ENCODE measurements at regions not wholly inside any gene's neighbourhood (a gene's known extent, or its start where the extent isn't known, plus 50 kb on each side); places are given as distances from the start of the nearest gene placed in this dataset.

DNA sequence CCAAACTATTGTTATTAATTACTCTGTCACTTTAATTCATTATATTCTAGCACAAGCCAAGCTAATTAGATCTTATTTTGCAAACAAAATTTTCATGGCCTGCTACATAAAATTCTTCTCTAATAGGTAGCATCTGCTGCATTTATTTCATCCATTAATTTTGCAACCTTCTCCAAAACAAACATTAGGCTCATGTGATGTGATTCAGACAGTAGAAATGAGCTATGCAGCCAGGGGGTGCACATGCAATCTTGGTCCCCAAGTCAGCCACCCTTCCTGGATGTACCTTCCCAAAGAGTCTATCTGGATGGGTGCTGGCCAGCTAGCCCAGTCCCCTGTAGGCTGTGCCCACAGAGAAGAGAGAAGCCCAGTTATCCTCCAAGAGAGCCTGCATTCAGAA, 242.1 kb upstream of the OSR1 start:
- DNase-seq, result no peak
- Histone ChIP-seq H3K27me3 (ENCODE audit: low read length) (no peaks in the 10 kb centered on the region), H4K20me1 (ENCODE audit: low read length) (no peaks in the 10 kb centered on the region), H3K79me2 (ENCODE audit: low read length) (no peaks in the 10 kb centered on the region), H3K4me3 (ENCODE audit: low read length) (no peak overlapping the region), H2AFZ (ENCODE audit: low read length) (no peak overlapping the region), H3K4me1 (ENCODE audit: insufficient read depth, low read length) (no peaks in the 10 kb centered on the region), H3K27ac (ENCODE audit: low read length) (no peak overlapping the region), H3K9me3 (ENCODE audit: low read length) (no peaks in the 10 kb centered on the region), H3K9me2 (replicated peaks; ENCODE audit: low read length) (no peaks in the 10 kb centered on the region), H3K4me2 (ENCODE audit: low read length) (no peak overlapping the region), H3K9ac (ENCODE audit: low read length) (no peak overlapping the region), H3F3A (ENCODE audit: low read length, unreplicated experiment) (no peaks in the 10 kb centered on the region), H3K36me3 (ENCODE audit: low read depth, low read length) (no peaks in the 10 kb centered on the region)
- ChIA-PET POLR2A (ENCODE audit: unreplicated experiment) (no interaction called here), CTCF (no interaction called here)
- TF ChIP-seq, protein P1, sequence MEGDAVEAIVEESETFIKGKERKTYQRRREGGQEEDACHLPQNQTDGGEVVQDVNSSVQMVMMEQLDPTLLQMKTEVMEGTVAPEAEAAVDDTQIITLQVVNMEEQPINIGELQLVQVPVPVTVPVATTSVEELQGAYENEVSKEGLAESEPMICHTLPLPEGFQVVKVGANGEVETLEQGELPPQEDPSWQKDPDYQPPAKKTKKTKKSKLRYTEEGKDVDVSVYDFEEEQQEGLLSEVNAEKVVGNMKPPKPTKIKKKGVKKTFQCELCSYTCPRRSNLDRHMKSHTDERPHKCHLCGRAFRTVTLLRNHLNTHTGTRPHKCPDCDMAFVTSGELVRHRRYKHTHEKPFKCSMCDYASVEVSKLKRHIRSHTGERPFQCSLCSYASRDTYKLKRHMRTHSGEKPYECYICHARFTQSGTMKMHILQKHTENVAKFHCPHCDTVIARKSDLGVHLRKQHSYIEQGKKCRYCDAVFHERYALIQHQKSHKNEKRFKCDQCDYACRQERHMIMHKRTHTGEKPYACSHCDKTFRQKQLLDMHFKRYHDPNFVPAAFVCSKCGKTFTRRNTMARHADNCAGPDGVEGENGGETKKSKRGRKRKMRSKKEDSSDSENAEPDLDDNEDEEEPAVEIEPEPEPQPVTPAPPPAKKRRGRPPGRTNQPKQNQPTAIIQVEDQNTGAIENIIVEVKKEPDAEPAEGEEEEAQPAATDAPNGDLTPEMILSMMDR (conservative IDR thresholded peaks at IDR 0.05; ENCODE audit: low read depth, low read length), result no peak
- no peak for TF ChIP-seq EZH2phosphoT487 (IDR thresholded peaks at IDR 0.05; ENCODE audit: borderline replicate concordance, low read length)
- intact Hi-C loops (cut with micrococcal nuclease), result no loop called here
- no peak for ATAC-seq
- no TSS peak for BruUV-seq (replicated peaks)

DNA sequence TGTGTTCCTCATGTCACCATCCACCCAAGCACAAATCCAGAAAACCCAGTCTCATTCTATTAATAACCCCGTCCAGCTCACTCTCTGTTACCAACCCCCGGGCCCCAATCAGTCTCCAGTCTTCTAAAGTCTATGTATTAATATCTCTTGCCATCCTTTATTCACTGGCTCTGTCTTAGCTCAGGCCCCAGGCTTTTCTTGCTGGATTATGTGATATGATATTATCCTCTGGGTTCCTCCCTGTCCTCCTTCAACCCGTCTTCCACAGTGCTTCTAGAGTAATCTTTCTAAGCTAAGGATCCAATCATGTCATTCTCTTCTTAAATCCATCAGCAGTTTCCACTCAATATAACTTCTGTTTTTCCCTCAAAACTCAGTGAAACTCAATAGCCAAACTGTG, 240.5 kb upstream of the OSR1 start:
- Histone ChIP-seq H3K27me3 (ENCODE audit: low read length) (no peaks in the 10 kb centered on the region), H3F3A (ENCODE audit: low read length, unreplicated experiment) (no peaks in the 10 kb centered on the region), H4K20me1 (ENCODE audit: low read length) (no peaks in the 10 kb centered on the region), H3K79me2 (ENCODE audit: low read length) (no peaks in the 10 kb centered on the region), H3K9me3 (ENCODE audit: low read length) (no peaks in the 10 kb centered on the region), H2AFZ (ENCODE audit: low read length) (no peak overlapping the region), H3K4me1 (ENCODE audit: insufficient read depth, low read length) (no peaks in the 10 kb centered on the region), H3K4me3 (ENCODE audit: low read length) (no peak overlapping the region), H3K27ac (ENCODE audit: low read length) (no peak overlapping the region), H3K9ac (ENCODE audit: low read length) (no peak overlapping the region), H3K36me3 (ENCODE audit: low read depth, low read length) (no peaks in the 10 kb centered on the region), H3K9me2 (replicated peaks; ENCODE audit: low read length) (no peaks in the 10 kb centered on the region), H3K4me2 (ENCODE audit: low read length) (no peak overlapping the region)
- POLR2A ChIA-PET (ENCODE audit: unreplicated experiment), result no interaction called here
- TF ChIP-seq EZH2phosphoT487 (IDR thresholded peaks at IDR 0.05; ENCODE audit: borderline replicate concordance, low read length), result no peak
- no peak for TF ChIP-seq EZH2 (IDR thresholded peaks at IDR 0.05; ENCODE audit: low read length, unreplicated experiment)
- TF ChIP-seq, protein P1 (conservative IDR thresholded peaks at IDR 0.05; ENCODE audit: low read depth, low read length), result no peak
- DNase-seq (no peak), ATAC-seq (no peak)
- no TSS peak for BruUV-seq (replicated peaks)
- CTCF ChIA-PET, result no interaction called here
- intact Hi-C loops (cut with micrococcal nuclease), result no loop called here

DNA sequence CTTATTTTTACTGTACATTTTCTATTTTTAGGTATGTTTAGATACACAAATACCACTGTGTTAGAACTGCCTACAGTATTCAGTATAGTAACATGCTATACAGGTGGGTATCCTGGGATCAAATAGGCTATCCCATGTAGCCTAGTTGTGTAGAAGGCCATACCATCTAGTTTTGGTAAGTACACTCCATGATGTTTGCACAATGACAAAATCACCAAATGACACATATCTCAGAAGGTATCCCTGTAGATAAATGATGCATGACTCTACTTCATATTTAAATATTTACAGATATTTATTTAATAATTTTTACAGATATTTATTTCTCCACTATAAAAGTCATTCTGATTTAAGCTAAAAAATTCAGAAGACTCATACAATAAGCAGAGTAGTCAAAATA, 233.8 kb upstream of the OSR1 start:
- TF ChIP-seq EZH2 (IDR thresholded peaks at IDR 0.05; ENCODE audit: low read length, unreplicated experiment) (no peak), EZH2phosphoT487 (IDR thresholded peaks at IDR 0.05; ENCODE audit: borderline replicate concordance, low read length) (no peak)
- TF ChIP-seq, protein P1 (conservative IDR thresholded peaks at IDR 0.05; ENCODE audit: low read depth, low read length), result no peak
- ATAC-seq (peak; percentile 84), DNase-seq (peak; percentile 58)
- H3K79me2 ChIP-seq (ENCODE audit: low read length), result no peaks in the 10 kb centered on the region
- H4K20me1 ChIP-seq (ENCODE audit: low read length), result no peaks in the 10 kb centered on the region
- peaks cover 9% of the 10 kb centered on the region; the same call in 1 of the 2 replicates for H3K4me1 ChIP-seq (ENCODE audit: insufficient read depth, low read length)
- H3F3A ChIP-seq (ENCODE audit: low read length, unreplicated experiment), result no peaks in the 10 kb centered on the region
- H3K9ac ChIP-seq (ENCODE audit: low read length), result no peak overlapping the region
- CTCF ChIA-PET, result no interaction called here
- H3K27ac ChIP-seq (ENCODE audit: low read length), result no peak overlapping the region
- intact Hi-C loops (cut with micrococcal nuclease), result no loop called here
- no peaks in the 10 kb centered on the region for H3K9me3 ChIP-seq (ENCODE audit: low read length)
- POLR2A ChIA-PET (ENCODE audit: unreplicated experiment), result no interaction called here
- no peaks in the 10 kb centered on the region for H3K9me2 ChIP-seq (replicated peaks; ENCODE audit: low read length)
- H3K4me2 ChIP-seq (ENCODE audit: low read length), result no peak overlapping the region
- H3K27me3 ChIP-seq (ENCODE audit: low read length), result no peaks in the 10 kb centered on the region
- H3K36me3 ChIP-seq (ENCODE audit: low read depth, low read length), result no peaks in the 10 kb centered on the region
- no TSS peak for BruUV-seq (replicated peaks)
- H3K4me3 ChIP-seq (ENCODE audit: low read length), result no peak overlapping the region
- no peak overlapping the region for H2AFZ ChIP-seq (ENCODE audit: low read length)

Data from PC-3 (cell line).